Fibroblast of skin of back (primary cell): ENCODE measurements at regions not wholly inside any gene's neighbourhood (a gene's known extent, or its start where the extent isn't known, plus 50 kb on each side); places are given as distances from the start of the nearest gene placed in this dataset.

Experiments used
- DNase-seq: peaks from one replicate; pipeline ENCODE4 v3.0.0-alpha.2; 2013

- no peak for DNase-seq
Observed at GRCh38 chr21:28783641-28784185, 209.0 kb downstream of the LTN1 start.

- no peak for DNase-seq
Observed at GRCh38 chr21:28781602-28782276, 210.9 kb downstream of the LTN1 start.

GRCh38 chr21:28779914-28780313, 212.8 kb downstream of the LTN1 start:
- DNase-seq = no peak

- DNase-seq = peak; percentile 75
Observed at GRCh38 chr21:28776251-28776650, 216.4 kb downstream of the LTN1 start.

GRCh38 chr21:28775071-28775470, 217.6 kb downstream of the LTN1 start:
- DNase-seq = no peak

- DNase-seq = no peak
Observed at GRCh38 chr21:28773036-28773435, 219.6 kb downstream of the LTN1 start.

GRCh38 chr21:28771790-28772501, 220.7 kb downstream of the LTN1 start:
- DNase-seq = peak; percentile 86

- DNase-seq = no peak
Observed at GRCh38 chr21:28770867-28771661, 221.6 kb downstream of the LTN1 start.

- no peak for DNase-seq
Observed at GRCh38 chr21:28769683-28770082, 223.0 kb downstream of the LTN1 start.

DNA sequence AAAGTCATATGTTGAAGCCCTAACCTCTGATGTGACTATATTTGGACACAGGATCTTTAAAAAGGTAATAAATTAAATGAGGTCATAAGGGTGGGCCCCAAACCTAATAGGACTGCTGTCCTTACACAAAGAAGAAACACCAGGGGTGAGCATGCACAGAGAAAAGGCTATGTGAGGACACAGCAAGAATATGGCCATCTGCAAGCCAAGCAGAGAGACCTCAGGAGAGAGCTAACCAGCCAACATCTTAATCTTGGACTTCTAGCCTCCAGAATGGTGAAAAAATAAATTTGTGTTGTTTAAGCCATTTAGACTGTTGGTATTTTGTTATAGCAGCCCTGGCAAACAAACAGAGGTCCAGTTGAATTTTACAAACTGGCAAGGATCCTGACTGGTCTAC, 223.9 kb downstream of the LTN1 start:
- no peak for DNase-seq

DNA sequence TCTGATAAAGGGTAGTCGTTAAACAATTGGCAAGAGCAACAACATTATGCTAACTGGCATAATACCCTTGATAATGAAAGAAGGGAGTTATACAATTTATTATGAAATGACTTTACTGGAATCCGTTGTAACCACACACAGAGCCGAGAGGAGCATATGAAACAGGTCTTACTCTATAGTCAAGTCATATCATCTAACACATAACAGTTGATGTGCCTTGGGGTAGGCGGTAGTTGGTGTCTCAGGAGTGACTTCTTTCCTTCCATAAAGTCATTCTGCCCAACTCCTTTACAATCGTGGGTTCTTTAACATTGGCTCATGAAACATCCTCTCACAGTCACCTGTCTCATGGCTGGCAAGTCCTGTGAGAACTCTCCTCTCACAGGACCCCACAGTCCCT, 225.2 kb downstream of the LTN1 start:
- no peak for DNase-seq

GRCh38 chr21:28763809-28764418, 228.8 kb downstream of the LTN1 start:
- no peak for DNase-seq

- no peak for DNase-seq
Observed at GRCh38 chr21:28762357-28762735, 230.3 kb downstream of the LTN1 start.

DNA sequence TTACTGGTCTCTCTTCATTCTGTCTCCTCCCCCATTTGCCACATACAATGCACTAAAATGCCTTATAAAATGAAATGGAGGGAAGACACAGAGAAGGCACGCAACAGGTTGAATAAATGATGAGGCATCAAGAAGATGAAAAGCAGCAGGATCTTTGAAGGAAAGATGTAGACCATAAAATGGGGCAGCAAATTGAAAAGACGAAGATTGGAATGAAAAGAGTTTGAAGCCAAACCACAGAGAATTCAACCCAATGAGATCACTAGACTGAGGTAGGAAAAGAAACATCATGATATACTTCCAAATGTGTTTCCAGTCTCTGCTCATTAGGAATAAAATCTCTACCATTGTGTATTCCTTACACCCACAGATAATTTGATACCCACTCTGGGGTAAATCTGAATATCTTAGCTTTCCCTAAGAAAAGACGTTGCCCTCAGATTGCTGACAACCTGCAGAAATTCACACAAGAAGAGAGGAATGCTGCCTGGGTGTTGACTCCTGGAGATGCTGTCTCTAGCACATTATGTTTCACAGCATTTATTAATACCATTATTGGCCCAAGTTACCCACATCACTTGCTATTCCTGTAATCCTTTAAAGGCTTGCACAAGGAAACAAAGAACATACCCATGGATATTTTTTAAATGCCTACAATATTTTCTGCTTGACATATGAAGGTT, 230.9 kb downstream of the LTN1 start:
- peak; percentile 33 for DNase-seq

DNA sequence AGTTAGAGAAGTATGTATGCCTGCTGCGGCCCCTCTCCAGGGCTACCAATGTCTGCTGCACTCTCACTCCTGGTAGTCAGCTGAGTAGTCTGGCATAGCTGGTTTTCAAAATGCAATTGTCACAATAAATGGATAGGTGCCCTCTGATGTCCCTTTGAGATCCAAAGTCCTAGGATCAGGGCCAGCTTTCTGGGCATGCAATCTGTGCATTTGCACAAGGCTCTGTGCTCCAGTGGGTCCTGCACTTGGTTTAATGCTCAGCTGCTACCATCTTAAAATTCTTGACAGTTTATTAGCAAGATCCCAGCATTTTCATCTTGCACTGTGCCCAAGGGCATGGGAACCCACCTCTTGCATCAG, 233.8 kb downstream of the LTN1 start:
- DNase-seq = no peak

GRCh38 chr21:28758042-28758882, 234.4 kb downstream of the LTN1 start:
- DNase-seq = peak; percentile 19

- DNase-seq = no peak
Observed at GRCh38 chr21:28754862-28755261, 237.8 kb downstream of the LTN1 start.

DNA sequence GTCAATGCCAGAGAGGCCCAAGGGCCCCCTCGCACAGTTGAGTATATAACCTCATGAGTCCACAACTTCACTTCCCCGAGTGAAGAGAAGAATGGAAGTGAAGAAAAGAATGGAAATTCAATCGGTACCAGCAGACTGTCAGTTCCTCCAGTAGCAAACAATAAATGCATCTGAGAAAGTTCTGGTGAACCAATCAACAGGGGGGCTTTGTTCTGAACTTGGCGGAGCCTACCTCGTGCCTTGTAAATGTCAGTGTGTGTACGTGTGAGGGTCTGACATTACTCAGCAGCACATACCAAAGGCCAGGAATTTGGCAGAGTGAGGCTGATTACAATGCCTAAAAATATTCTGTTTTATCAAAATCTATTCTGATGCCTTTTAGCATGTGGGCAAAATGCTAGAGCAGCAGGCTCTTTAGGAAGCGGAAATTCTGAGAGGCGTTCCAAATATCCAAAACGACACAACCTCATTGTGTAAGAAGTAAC, 238.5 kb downstream of the LTN1 start:
- peak; percentile 79 for DNase-seq

- DNase-seq = no peak
Observed at GRCh38 chr21:28752131-28752530, 240.5 kb downstream of the LTN1 start.

DNA sequence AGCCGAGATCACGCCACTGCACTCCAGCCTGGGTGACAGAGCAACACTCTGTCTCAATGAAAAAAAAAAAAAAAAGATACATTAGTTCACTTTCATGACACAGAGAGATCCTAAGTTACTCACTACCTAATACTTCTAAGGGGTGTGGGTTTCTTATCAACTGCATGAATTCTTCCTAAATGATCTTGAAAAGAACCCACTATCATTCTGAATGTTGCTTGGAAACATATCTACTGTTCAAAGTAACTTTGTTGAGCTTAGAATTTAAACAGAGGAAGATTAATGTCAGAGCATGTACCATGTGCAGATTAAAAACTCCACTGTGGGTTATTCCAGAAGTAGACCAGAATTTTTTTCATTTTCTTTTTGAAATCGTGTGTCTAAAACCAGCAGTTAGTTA, 241.5 kb downstream of the LTN1 start:
- DNase-seq = no peak

DNA sequence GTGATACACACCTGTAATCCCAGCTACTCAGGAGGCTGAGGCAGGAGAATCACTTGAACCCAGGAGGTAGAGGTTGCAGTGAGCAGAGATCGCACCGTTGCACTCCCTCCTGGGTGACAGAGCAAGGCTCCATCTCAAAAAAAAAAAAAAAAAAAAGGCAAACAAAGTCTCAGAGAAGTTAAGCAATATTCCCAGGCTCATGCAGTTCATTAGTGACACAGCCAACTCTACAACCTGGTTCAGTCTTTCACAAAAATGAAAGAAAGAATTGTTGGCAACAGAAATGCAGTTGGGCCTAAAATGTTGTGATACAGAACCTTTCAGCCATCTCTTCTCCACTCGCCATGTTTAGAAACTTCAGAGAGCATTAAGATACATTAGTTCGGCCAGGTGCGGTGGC, 242.1 kb downstream of the LTN1 start:
- no peak for DNase-seq
